ENCODE measurements at regions not wholly inside any gene's neighbourhood (a gene's known extent, or its start where the extent isn't known, plus 50 kb on each side); places are given as distances from the start of the nearest gene placed in this dataset.
"Not testable (repeated sequence)": the region's sequence is repeated elsewhere in the genome, so short reads cannot be mapped to it uniquely, and the experiment has no call there.

GRCh38 chr2:44084850-44085249, 83.8 kb upstream of the PPM1B start:
- no peaks in the 10 kb centered on the region for H3K36me3 Mint-ChIP-seq
- H3K27ac Mint-ChIP-seq, result no peak overlapping the region
- ChIA-PET CTCF (ENCODE audit: partially characterized antibody) (interaction anchor here (0.8 to 1.4 kb wide), 4 partner anchors 41 to 278 kb away, joined by 3 to 6 read pairs (median 4); no protein-coding TSS in a partner anchor), POLR2A (ENCODE audit: partially characterized antibody) (no interaction called here)
- Histone ChIP-seq H3K4me3 (ENCODE audit: low read length in 2 of 2) (no peak overlapping the region), H3K27ac (ENCODE audit: low read depth, low read length) (no peak overlapping the region), H3K9me3 (ENCODE audit: control insufficient read depth in 1 of 2, low read length in 2 of 2) (no peaks in the 10 kb centered on the region), H3K4me1 (ENCODE audit: insufficient read depth, low read length) (peaks cover 10% of the 10 kb centered on the region), H3K36me3 (ENCODE audit: insufficient read depth, low read length) (no peaks in the 10 kb centered on the region), H3K27me3 (ENCODE audit: insufficient read depth, low read length) (no peaks in the 10 kb centered on the region)
- no peak overlapping the region for H3K4me3 Mint-ChIP-seq
- intact Hi-C loops (cut with micrococcal nuclease), result no loop called here
- peaks cover 6 to 18% (median 11%) of the 10 kb centered on the region in 4 donors for H3K4me1 Mint-ChIP-seq
- no peaks in the 10 kb centered on the region for H3K27me3 Mint-ChIP-seq
- DNase-seq, result no peak
- no peaks in the 10 kb centered on the region for H3K9me3 Mint-ChIP-seq

GRCh38 chr2:44086629-44087028, 82.0 kb upstream of the PPM1B start:
- CTCF ChIA-PET (ENCODE audit: partially characterized antibody), result interaction anchor here (0.6 to 3.2 kb wide), 26 partner anchors 8 to 870 kb away, joined by 3 to 21 read pairs (median 3); no protein-coding TSS in a partner anchor
- Histone ChIP-seq H3K27me3 (ENCODE audit: insufficient read depth, low read length) (no peaks in the 10 kb centered on the region), H3K9me3 (ENCODE audit: control insufficient read depth in 1 of 2, low read length in 2 of 2) (no peaks in the 10 kb centered on the region), H3K27ac (ENCODE audit: low read depth, low read length) (no peak overlapping the region), H3K4me1 (ENCODE audit: insufficient read depth, low read length) (peaks cover 10% of the 10 kb centered on the region), H3K36me3 (ENCODE audit: insufficient read depth, low read length) (no peaks in the 10 kb centered on the region), H3K4me3 (ENCODE audit: low read length in 2 of 2) (no peak overlapping the region)
- DNase-seq, result no peak
- intact Hi-C loops (cut with micrococcal nuclease), result loop anchor here (1.0 to 2.0 kb wide), 8 partner anchors 34 to 393 kb away; partner anchors contain the start of gene PPM1B
- no peaks in the 10 kb centered on the region for H3K36me3 Mint-ChIP-seq
- H3K9me3 Mint-ChIP-seq, result no peaks in the 10 kb centered on the region
- no peaks in the 10 kb centered on the region for H3K27me3 Mint-ChIP-seq
- peaks cover 6 to 17% (median 9%) of the 10 kb centered on the region in 4 donors for H3K4me1 Mint-ChIP-seq
- H3K4me3 Mint-ChIP-seq, result peak overlapping the region in 1 of 8 donors; percentile 89
- POLR2A ChIA-PET (ENCODE audit: partially characterized antibody), result no interaction called here
- H3K27ac Mint-ChIP-seq, result no peak overlapping the region

GRCh38 chr2:44087036-44087713, 81.5 kb upstream of the PPM1B start:
- no peaks in the 10 kb centered on the region for H3K27me3 ChIP-seq (ENCODE audit: insufficient read depth, low read length)
- H3K9me3 ChIP-seq (ENCODE audit: control insufficient read depth in 1 of 2, low read length in 2 of 2), result no peaks in the 10 kb centered on the region
- Mint-ChIP-seq H3K27me3 (no peaks in the 10 kb centered on the region), H3K9me3 (no peaks in the 10 kb centered on the region), H3K4me3 (peak overlapping the region; percentile 84 to 91 (median 88)), H3K36me3 (no peaks in the 10 kb centered on the region), H3K27ac (peak overlapping the region; percentile 51 to 97 (median 95)), H3K4me1 (peaks cover 5 to 13% (median 7%) of the 10 kb centered on the region in 4 donors)
- no peaks in the 10 kb centered on the region for H3K36me3 ChIP-seq (ENCODE audit: insufficient read depth, low read length)
- peaks cover 10% of the 10 kb centered on the region for H3K4me1 ChIP-seq (ENCODE audit: insufficient read depth, low read length)
- peak overlapping the region; percentile 57 to 86 for H3K4me3 ChIP-seq (ENCODE audit: low read length in 2 of 2)
- POLR2A ChIA-PET (ENCODE audit: partially characterized antibody), result interaction anchor here (2.7 kb wide), 1 partner anchor 81 kb away, joined by 10 read pairs; the partner anchor contains the start of gene PPM1B
- peak overlapping the region; percentile 23 for H3K27ac ChIP-seq (ENCODE audit: low read depth, low read length)
- intact Hi-C loops (cut with micrococcal nuclease), result loop anchor here (1.0 to 2.0 kb wide), 8 partner anchors 33 to 392 kb away; partner anchors contain the start of gene PPM1B
- peak; percentile 76 to 81 (median 78) for DNase-seq
- CTCF ChIA-PET (ENCODE audit: partially characterized antibody), result interaction anchor here (0.5 to 3.2 kb wide), 35 partner anchors 8 to 870 kb away, joined by 3 to 21 read pairs (median 3); no protein-coding TSS in a partner anchor

GRCh38 chr2:44087714-44088092, 81.0 kb upstream of the PPM1B start:
- Mint-ChIP-seq H3K27me3 (no peaks in the 10 kb centered on the region), H3K36me3 (no peaks in the 10 kb centered on the region), H3K4me3 (peak overlapping the region; percentile 84 to 91 (median 88)), H3K27ac (peak overlapping the region; percentile 51 to 97 (median 95)), H3K9me3 (no peaks in the 10 kb centered on the region), H3K4me1 (peaks cover 5 to 13% (median 7%) of the 10 kb centered on the region in 4 donors)
- H3K9me3 ChIP-seq (ENCODE audit: control insufficient read depth in 1 of 2, low read length in 2 of 2), result no peaks in the 10 kb centered on the region
- peak overlapping the region; percentile 23 for H3K27ac ChIP-seq (ENCODE audit: low read depth, low read length)
- H3K4me3 ChIP-seq (ENCODE audit: low read length in 2 of 2), result peak overlapping the region; percentile 57 to 86
- peaks cover 10% of the 10 kb centered on the region for H3K4me1 ChIP-seq (ENCODE audit: insufficient read depth, low read length)
- CTCF ChIA-PET (ENCODE audit: partially characterized antibody), result interaction anchor here (0.6 to 3.2 kb wide), 26 partner anchors 10 to 868 kb away, joined by 3 to 21 read pairs (median 4); partner anchors contain the start of genes CAMKMT and PREPL
- POLR2A ChIA-PET (ENCODE audit: partially characterized antibody), result interaction anchor here (2.7 kb wide), 1 partner anchor 80 kb away, joined by 10 read pairs; the partner anchor contains the start of gene PPM1B
- no peak for DNase-seq
- no peaks in the 10 kb centered on the region for H3K36me3 ChIP-seq (ENCODE audit: insufficient read depth, low read length)
- intact Hi-C loops (cut with micrococcal nuclease), result loop anchor here (1.0 to 2.0 kb wide), 8 partner anchors 33 to 392 kb away; partner anchors contain the start of gene PPM1B
- H3K27me3 ChIP-seq (ENCODE audit: insufficient read depth, low read length), result no peaks in the 10 kb centered on the region

GRCh38 chr2:44092519-44092918, 76.2 kb upstream of the PPM1B start:
- H3K36me3 Mint-ChIP-seq; H3K4me3 Mint-ChIP-seq; H3K36me3 ChIP-seq (ENCODE audit: insufficient read depth, low read length); H3K27ac ChIP-seq (ENCODE audit: low read depth, low read length); H3K9me3 Mint-ChIP-seq; H3K27me3 ChIP-seq (ENCODE audit: insufficient read depth, low read length); intact Hi-C loops (cut with micrococcal nuclease); H3K4me1 Mint-ChIP-seq; H3K9me3 ChIP-seq (ENCODE audit: control insufficient read depth in 1 of 2, low read length in 2 of 2); H3K27ac Mint-ChIP-seq; H3K4me3 ChIP-seq (ENCODE audit: low read length in 2 of 2); H3K27me3 Mint-ChIP-seq; H3K4me1 ChIP-seq (ENCODE audit: insufficient read depth, low read length); POLR2A ChIA-PET (ENCODE audit: partially characterized antibody); DNase-seq: not testable (repeated sequence)
- CTCF ChIA-PET (ENCODE audit: partially characterized antibody), result interaction anchor here (1.3 kb wide), 1 partner anchor 296 kb away, joined by 3 read pairs; no protein-coding TSS in a partner anchor

- H3K4me1 ChIP-seq (ENCODE audit: insufficient read depth, low read length), result no peaks in the 10 kb centered on the region
- no peak overlapping the region for H3K4me3 ChIP-seq (ENCODE audit: low read length in 2 of 2)
- ChIA-PET CTCF (ENCODE audit: partially characterized antibody) (no interaction called here), POLR2A (ENCODE audit: partially characterized antibody) (no interaction called here)
- H3K36me3 ChIP-seq (ENCODE audit: insufficient read depth, low read length), result no peaks in the 10 kb centered on the region
- H3K27me3 ChIP-seq (ENCODE audit: insufficient read depth, low read length), result no peaks in the 10 kb centered on the region
- Mint-ChIP-seq H3K4me3 (no peak overlapping the region), H3K27me3 (peaks cover 1% of the 10 kb centered on the region in 2 donors), H3K9me3 (peaks cover 0 to 4% (median 0%) of the 10 kb centered on the region in 8 donors), H3K36me3 (no peaks in the 10 kb centered on the region), H3K4me1 (peaks cover 0 to 4% (median 0%) of the 10 kb centered on the region in 4 donors), H3K27ac (no peak overlapping the region)
- DNase-seq, result no peak
- intact Hi-C loops (cut with micrococcal nuclease), result no loop called here
- no peaks in the 10 kb centered on the region for H3K9me3 ChIP-seq (ENCODE audit: control insufficient read depth in 1 of 2, low read length in 2 of 2)
- no peak overlapping the region for H3K27ac ChIP-seq (ENCODE audit: low read depth, low read length)
Observed at GRCh38 chr2:44093970-44094369, 74.7 kb upstream of the PPM1B start.

- Mint-ChIP-seq H3K4me1 (peaks cover 3 to 16% (median 5%) of the 10 kb centered on the region in 4 donors), H3K9me3 (peaks cover 0 to 4% (median 0%) of the 10 kb centered on the region in 8 donors), H3K27me3 (peaks cover 1% of the 10 kb centered on the region in 2 donors), H3K27ac (no peak overlapping the region), H3K4me3 (no peak overlapping the region), H3K36me3 (no peaks in the 10 kb centered on the region)
- ChIA-PET POLR2A (ENCODE audit: partially characterized antibody) (no interaction called here), CTCF (ENCODE audit: partially characterized antibody) (interaction anchor here (4.0 kb wide), 1 partner anchor 10 kb away, joined by 21 read pairs; no protein-coding TSS in a partner anchor)
- DNase-seq, result no peak
- no peak overlapping the region for H3K27ac ChIP-seq (ENCODE audit: low read depth, low read length)
- no peaks in the 10 kb centered on the region for H3K9me3 ChIP-seq (ENCODE audit: control insufficient read depth in 1 of 2, low read length in 2 of 2)
- intact Hi-C loops (cut with micrococcal nuclease), result no loop called here
- no peaks in the 10 kb centered on the region for H3K4me1 ChIP-seq (ENCODE audit: insufficient read depth, low read length)
- H3K4me3 ChIP-seq (ENCODE audit: low read length in 2 of 2), result no peak overlapping the region
- no peaks in the 10 kb centered on the region for H3K27me3 ChIP-seq (ENCODE audit: insufficient read depth, low read length)
- no peaks in the 10 kb centered on the region for H3K36me3 ChIP-seq (ENCODE audit: insufficient read depth, low read length)
Observed at GRCh38 chr2:44097322-44097907, 71.3 kb upstream of the PPM1B start.

All from CD4-positive, alpha-beta memory T cell (primary cell).